Suprapubic skin (tissue), 3 donors: ENCODE measurements at regions not wholly inside any gene's neighbourhood (a gene's known extent, or its start where the extent isn't known, plus 50 kb on each side); places are given as distances from the start of the nearest gene placed in this dataset.

Source experiments
- EP300 ChIP-seq: sonication (generic); formaldehyde crosslinking; IDR thresholded peaks from one replicate; pipeline ENCODE4 v1.6.1; 2017; ENCODE audit warnings: antibody characterized with exemption
- POLR2A ChIP-seq, 2 donors: fragments of 450-650 bp; IDR thresholded peaks; one replicate each; pipeline ENCODE4 v1.6.1; 2017; ENCODE audit warnings: antibody characterized with exemption in 2 of 2, mild to moderate bottlenecking in 2 of 2, moderate library complexity in 2 of 2
- TF ChIP-seq, protein P1 (sequence below), 2 donors: fragments of 200-600 bp in 1 of 2; fragments of 450-650 bp in 1 of 2; sonication (generic) in 1 of 2; IDR thresholded peaks; one replicate each; pipeline ENCODE4 v1.5.1; 2016 to 2019; ENCODE audit warnings: antibody characterized with exemption in 2 of 2, mild to moderate bottlenecking in 1 of 2, moderate library complexity in 1 of 2

DNA sequence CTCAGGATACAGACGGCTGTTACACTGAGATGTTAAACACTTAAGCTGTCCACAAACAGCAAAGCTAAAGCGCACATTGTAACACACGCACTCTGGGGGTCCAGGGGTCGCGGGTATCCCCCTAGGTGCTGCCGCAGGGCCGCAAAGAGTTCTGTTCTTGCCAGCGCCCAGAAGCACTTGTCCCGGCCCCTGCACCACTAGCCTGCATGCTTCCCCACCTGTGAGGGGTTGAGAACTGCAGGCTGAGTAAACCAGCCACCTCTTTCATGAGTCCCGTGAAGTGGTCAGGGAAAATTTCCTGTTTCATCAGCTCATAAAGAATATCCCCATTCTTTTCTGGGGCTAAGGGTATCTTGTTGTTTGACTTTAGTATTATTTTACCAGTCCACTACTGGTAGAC is 154.4 kb upstream of the FBXL17 start:
- TF ChIP-seq EP300 (no peak), POLR2A (IDR thresholded peaks at IDR 0.05) (no peak)
- TF ChIP-seq, protein P1, sequence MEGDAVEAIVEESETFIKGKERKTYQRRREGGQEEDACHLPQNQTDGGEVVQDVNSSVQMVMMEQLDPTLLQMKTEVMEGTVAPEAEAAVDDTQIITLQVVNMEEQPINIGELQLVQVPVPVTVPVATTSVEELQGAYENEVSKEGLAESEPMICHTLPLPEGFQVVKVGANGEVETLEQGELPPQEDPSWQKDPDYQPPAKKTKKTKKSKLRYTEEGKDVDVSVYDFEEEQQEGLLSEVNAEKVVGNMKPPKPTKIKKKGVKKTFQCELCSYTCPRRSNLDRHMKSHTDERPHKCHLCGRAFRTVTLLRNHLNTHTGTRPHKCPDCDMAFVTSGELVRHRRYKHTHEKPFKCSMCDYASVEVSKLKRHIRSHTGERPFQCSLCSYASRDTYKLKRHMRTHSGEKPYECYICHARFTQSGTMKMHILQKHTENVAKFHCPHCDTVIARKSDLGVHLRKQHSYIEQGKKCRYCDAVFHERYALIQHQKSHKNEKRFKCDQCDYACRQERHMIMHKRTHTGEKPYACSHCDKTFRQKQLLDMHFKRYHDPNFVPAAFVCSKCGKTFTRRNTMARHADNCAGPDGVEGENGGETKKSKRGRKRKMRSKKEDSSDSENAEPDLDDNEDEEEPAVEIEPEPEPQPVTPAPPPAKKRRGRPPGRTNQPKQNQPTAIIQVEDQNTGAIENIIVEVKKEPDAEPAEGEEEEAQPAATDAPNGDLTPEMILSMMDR (IDR thresholded peaks at IDR 0.05) = no peak
